Ovary (tissue), 7 donors: ENCODE measurements at regions not wholly inside any gene's neighbourhood (a gene's known extent, or its start where the extent isn't known, plus 50 kb on each side); places are given as distances from the start of the nearest gene placed in this dataset.
A peak's percentile ranks its signal among the peaks of the same experiment; 100 is the strongest.

Source experiments
- DNase-seq, 5 donors: peaks; one replicate each; pipeline ENCODE4 v3.0.0-alpha.2; 2019 to 2020
- H3K27ac ChIP-seq, 2 donors: fragments of 200-600 bp; one replicate each; pipeline versions ENCODE4 v1.5.1 to v1.8.0; 2019 to 2022
- H3K27me3 ChIP-seq: fragments of 200-600 bp; one replicate; pipeline ENCODE4 v1.8.0; 2022
- H3K36me3 ChIP-seq: fragments of 200-600 bp; sonication (generic); one replicate; pipeline ENCODE4 v1.5.1; 2019
- H3K4me1 ChIP-seq: one replicate; pipeline ENCODE4 v1.8.1; 2013; ENCODE audit warnings: mild to moderate bottlenecking, moderate library complexity; ENCODE audit not compliant: insufficient read depth
- H3K4me3 ChIP-seq: fragments of 200-600 bp; sonication (generic); one replicate; pipeline ENCODE4 v1.5.1; 2017
- H3K9me3 ChIP-seq, 2 donors: fragments of 200-600 bp in 1 of 2; sonication (generic) in 1 of 2; one replicate each; pipeline versions ENCODE4 v1.5.1 to v1.8.1; 2013 to 2019; ENCODE audit warnings: mild to moderate bottlenecking in 1 of 2, moderate library complexity in 1 of 2
- CTCF ChIP-seq, 3 donors: fragments of 450-650 bp in 2 of 3; fragments of 200-600 bp in 1 of 3; IDR thresholded peaks; one replicate each; pipeline versions ENCODE4 v1.5.1 to v1.8.0; 2016 to 2022; ENCODE audit warnings: antibody characterized with exemption in 3 of 3, mild to moderate bottlenecking in 1 of 3
- EP300 ChIP-seq: sonication (generic); formaldehyde crosslinking; IDR thresholded peaks from one replicate; pipeline ENCODE4 v1.6.1; 2017; ENCODE audit warnings: antibody characterized with exemption
- POLR2A ChIP-seq: fragments of 450-650 bp; IDR thresholded peaks from one replicate; pipeline ENCODE4 v1.6.1; 2017; ENCODE audit warnings: antibody characterized with exemption, mild to moderate bottlenecking, moderate library complexity
- WGBS, 3 donors: extraction: QIAGEN DNeasy Blood & Tissue Kit in 1 of 3; methylation state at CpG; one replicate each; pipeline versions ENCODE4 v1.1.5 to v1.1.7; 2013 to 2017; 5-methylcytosine and 5-hydroxymethylcytosine counted together
- intact Hi-C, 4 donors: fragments of 100-400 bp; cut with DNase I; formaldehyde crosslinking; loops; one replicate each; pipeline versions ENCODE4 v1.11.0 to v1.15.1; 2022 to 2023
- donor health status: DM: no; HTN: no; CAD: no; lungs with moderate emphysema.
- donor health status: DM: no; HTN: no; CAD: no.
- donor health status: Bipolar disorder and iron deficiency.
- donor health status: DM: no; HTN: no; CAD: no.
- donor health status: DM: yes; HTN: yes; CAD: no.

GRCh38 chr6:22886650-22887581 is 317.6 kb downstream of the HDGFL1 start:
- TF ChIP-seq CTCF (IDR thresholded peaks at IDR 0.05) (no peak), POLR2A (no peak)

GRCh38 chr6:22888163-22888752 is 318.9 kb downstream of the HDGFL1 start:
- Histone ChIP-seq H3K4me1 (peaks cover 3% of the 10 kb centered on the region), H3K27ac (no peak overlapping the region), H3K27me3 (no peaks in the 10 kb centered on the region), H3K4me3 (no peak overlapping the region), H3K36me3 (no peaks in the 10 kb centered on the region), H3K9me3 (no peaks in the 10 kb centered on the region)
- intact Hi-C loops = no loop called here
- DNase-seq = no peak
- TF ChIP-seq POLR2A (no peak), CTCF (IDR thresholded peaks at IDR 0.05) (no peak), EP300 (no peak)
- WGBS, 3 donors = 61 to 67% (median 66%) methylated on average over 3 of the region's 3 CpGs

More at GRCh38 chr6:22886650-22887581, 317.6 kb downstream of the HDGFL1 start:
- no peak overlapping the region for H3K4me3 ChIP-seq
- no peak for DNase-seq
- no peaks in the 10 kb centered on the region for H3K36me3 ChIP-seq
- intact Hi-C loops = no loop called here
- 88 to 90% (median 90%) methylated on average over 10 of the region's 10 CpGs for WGBS, 3 donors
- H3K9me3 ChIP-seq = no peaks in the 10 kb centered on the region
- H3K27ac ChIP-seq = no peak overlapping the region
- H3K27me3 ChIP-seq = no peaks in the 10 kb centered on the region
- no peaks in the 10 kb centered on the region for H3K4me1 ChIP-seq

- H3K4me1 ChIP-seq = peaks cover 3% of the 10 kb centered on the region
- H3K4me3 ChIP-seq = no peak overlapping the region
- DNase-seq = no peak
- H3K9me3 ChIP-seq = no peaks in the 10 kb centered on the region
- TF ChIP-seq CTCF (IDR thresholded peaks at IDR 0.05) = no peak
- TF ChIP-seq POLR2A = no peak
- TF ChIP-seq EP300 = no peak
- intact Hi-C loops = no loop called here
- peak overlapping the region in 1 of 2 donors; percentile 68 for H3K27ac ChIP-seq
- H3K36me3 ChIP-seq = no peaks in the 10 kb centered on the region
- no peaks in the 10 kb centered on the region for H3K27me3 ChIP-seq
- 92 to 95% (median 95%) methylated on average over 4 of the region's 4 CpGs for WGBS, 3 donors
Observed at GRCh38 chr6:22891934-22892333, 322.6 kb downstream of the HDGFL1 start.

- peak in 1 of 5 donors; percentile 28 for DNase-seq
- Histone ChIP-seq H3K27me3 (no peaks in the 10 kb centered on the region), H3K4me3 (no peak overlapping the region), H3K9me3 (no peaks in the 10 kb centered on the region), H3K27ac (peak overlapping the region in 1 of 2 donors; percentile 68), H3K4me1 (peaks cover 3% of the 10 kb centered on the region), H3K36me3 (no peaks in the 10 kb centered on the region)
- WGBS, 3 donors = 2 to 24% (median 17%) methylated on average over 2 of the region's 2 CpGs
- intact Hi-C loops = no loop called here
- TF ChIP-seq POLR2A (no peak), CTCF (IDR thresholded peaks at IDR 0.05) (no peak), EP300 (no peak)
Observed at GRCh38 chr6:22892452-22892851, 323.1 kb downstream of the HDGFL1 start.
